ENCODE measurements at regions not wholly inside any gene's neighbourhood (a gene's known extent, or its start where the extent isn't known, plus 50 kb on each side); places are given as distances from the start of the nearest gene placed in this dataset.
A peak's percentile ranks its signal among the peaks of the same experiment; 100 is the strongest.

DNA sequence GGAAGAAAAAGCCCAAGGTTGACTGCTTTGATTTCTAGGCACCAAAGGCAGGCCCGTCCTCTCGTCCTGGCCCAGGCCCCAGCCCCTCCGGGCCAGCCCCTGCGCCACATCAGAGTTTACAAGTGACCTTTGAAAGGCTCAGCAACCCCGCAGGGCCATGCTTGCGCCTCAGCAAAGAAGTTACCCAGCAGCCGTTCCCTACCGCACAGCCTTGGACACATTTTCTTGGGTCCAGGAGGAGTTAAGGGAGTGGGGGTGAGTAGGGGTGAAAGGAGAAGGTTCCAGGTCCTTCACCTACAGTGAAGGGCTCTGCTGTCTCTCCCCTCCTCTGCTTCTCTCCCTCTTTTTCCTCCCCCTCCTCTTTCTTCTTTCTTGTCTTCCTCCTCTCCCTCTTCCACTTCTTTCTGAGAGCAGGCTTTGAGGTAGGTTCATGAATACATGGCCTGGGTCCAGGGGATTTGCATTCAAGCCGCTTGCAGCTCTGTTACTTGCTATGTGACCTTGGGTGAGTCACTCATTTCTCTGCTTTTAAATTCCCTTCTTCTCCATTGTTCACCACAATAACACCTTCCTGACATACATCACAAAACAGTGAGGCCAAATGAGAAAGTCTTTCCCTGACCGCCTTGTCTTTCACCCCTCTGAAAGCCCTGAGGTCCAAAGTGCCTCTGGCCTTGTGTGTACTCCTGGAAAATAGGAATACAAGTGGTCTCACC lies 223.3 kb upstream of the TPRG1 start (continued):
- TF ChIP-seq, protein P1, sequence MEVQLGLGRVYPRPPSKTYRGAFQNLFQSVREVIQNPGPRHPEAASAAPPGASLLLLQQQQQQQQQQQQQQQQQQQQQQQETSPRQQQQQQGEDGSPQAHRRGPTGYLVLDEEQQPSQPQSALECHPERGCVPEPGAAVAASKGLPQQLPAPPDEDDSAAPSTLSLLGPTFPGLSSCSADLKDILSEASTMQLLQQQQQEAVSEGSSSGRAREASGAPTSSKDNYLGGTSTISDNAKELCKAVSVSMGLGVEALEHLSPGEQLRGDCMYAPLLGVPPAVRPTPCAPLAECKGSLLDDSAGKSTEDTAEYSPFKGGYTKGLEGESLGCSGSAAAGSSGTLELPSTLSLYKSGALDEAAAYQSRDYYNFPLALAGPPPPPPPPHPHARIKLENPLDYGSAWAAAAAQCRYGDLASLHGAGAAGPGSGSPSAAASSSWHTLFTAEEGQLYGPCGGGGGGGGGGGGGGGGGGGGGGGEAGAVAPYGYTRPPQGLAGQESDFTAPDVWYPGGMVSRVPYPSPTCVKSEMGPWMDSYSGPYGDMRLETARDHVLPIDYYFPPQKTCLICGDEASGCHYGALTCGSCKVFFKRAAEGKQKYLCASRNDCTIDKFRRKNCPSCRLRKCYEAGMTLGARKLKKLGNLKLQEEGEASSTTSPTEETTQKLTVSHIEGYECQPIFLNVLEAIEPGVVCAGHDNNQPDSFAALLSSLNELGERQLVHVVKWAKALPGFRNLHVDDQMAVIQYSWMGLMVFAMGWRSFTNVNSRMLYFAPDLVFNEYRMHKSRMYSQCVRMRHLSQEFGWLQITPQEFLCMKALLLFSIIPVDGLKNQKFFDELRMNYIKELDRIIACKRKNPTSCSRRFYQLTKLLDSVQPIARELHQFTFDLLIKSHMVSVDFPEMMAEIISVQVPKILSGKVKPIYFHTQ (CRISPR knock-in tag; IDR thresholded peaks at IDR 0.05) = 0 out of 2 replicates have a peak, but pooled peaks have one; percentile 9
- no peak for TF ChIP-seq MXD4 (CRISPR knock-in tag; IDR thresholded peaks at IDR 0.05; ENCODE audit: borderline replicate concordance)
- TF ChIP-seq, protein P2, sequence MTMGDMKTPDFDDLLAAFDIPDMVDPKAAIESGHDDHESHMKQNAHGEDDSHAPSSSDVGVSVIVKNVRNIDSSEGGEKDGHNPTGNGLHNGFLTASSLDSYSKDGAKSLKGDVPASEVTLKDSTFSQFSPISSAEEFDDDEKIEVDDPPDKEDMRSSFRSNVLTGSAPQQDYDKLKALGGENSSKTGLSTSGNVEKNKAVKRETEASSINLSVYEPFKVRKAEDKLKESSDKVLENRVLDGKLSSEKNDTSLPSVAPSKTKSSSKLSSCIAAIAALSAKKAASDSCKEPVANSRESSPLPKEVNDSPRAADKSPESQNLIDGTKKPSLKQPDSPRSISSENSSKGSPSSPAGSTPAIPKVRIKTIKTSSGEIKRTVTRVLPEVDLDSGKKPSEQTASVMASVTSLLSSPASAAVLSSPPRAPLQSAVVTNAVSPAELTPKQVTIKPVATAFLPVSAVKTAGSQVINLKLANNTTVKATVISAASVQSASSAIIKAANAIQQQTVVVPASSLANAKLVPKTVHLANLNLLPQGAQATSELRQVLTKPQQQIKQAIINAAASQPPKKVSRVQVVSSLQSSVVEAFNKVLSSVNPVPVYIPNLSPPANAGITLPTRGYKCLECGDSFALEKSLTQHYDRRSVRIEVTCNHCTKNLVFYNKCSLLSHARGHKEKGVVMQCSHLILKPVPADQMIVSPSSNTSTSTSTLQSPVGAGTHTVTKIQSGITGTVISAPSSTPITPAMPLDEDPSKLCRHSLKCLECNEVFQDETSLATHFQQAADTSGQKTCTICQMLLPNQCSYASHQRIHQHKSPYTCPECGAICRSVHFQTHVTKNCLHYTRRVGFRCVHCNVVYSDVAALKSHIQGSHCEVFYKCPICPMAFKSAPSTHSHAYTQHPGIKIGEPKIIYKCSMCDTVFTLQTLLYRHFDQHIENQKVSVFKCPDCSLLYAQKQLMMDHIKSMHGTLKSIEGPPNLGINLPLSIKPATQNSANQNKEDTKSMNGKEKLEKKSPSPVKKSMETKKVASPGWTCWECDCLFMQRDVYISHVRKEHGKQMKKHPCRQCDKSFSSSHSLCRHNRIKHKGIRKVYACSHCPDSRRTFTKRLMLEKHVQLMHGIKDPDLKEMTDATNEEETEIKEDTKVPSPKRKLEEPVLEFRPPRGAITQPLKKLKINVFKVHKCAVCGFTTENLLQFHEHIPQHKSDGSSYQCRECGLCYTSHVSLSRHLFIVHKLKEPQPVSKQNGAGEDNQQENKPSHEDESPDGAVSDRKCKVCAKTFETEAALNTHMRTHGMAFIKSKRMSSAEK (CRISPR knock-in tag; IDR thresholded peaks at IDR 0.05; ENCODE audit: borderline replicate concordance) = no peak
- TF ChIP-seq ZNF423 (CRISPR knock-in tag; IDR thresholded peaks at IDR 0.05) = no peak
- TF ChIP-seq TCF7 (CRISPR knock-in tag; IDR thresholded peaks at IDR 0.05; ENCODE audit: low read depth) = no peak
- TF ChIP-seq, protein P3, sequence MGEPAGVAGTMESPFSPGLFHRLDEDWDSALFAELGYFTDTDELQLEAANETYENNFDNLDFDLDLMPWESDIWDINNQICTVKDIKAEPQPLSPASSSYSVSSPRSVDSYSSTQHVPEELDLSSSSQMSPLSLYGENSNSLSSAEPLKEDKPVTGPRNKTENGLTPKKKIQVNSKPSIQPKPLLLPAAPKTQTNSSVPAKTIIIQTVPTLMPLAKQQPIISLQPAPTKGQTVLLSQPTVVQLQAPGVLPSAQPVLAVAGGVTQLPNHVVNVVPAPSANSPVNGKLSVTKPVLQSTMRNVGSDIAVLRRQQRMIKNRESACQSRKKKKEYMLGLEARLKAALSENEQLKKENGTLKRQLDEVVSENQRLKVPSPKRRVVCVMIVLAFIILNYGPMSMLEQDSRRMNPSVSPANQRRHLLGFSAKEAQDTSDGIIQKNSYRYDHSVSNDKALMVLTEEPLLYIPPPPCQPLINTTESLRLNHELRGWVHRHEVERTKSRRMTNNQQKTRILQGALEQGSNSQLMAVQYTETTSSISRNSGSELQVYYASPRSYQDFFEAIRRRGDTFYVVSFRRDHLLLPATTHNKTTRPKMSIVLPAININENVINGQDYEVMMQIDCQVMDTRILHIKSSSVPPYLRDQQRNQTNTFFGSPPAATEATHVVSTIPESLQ (CRISPR knock-in tag; IDR thresholded peaks at IDR 0.05) = no peak
- TF ChIP-seq, protein P4, sequence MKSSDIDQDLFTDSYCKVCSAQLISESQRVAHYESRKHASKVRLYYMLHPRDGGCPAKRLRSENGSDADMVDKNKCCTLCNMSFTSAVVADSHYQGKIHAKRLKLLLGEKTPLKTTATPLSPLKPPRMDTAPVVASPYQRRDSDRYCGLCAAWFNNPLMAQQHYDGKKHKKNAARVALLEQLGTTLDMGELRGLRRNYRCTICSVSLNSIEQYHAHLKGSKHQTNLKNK (CRISPR knock-in tag; IDR thresholded peaks at IDR 0.05) = no peak
- no peak for TF ChIP-seq KAT7 (CRISPR knock-in tag; IDR thresholded peaks at IDR 0.05; ENCODE audit: borderline replicate concordance)
- TF ChIP-seq, protein P5, sequence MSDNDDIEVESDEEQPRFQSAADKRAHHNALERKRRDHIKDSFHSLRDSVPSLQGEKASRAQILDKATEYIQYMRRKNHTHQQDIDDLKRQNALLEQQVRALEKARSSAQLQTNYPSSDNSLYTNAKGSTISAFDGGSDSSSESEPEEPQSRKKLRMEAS (CRISPR knock-in tag; IDR thresholded peaks at IDR 0.05) = no peak
- TF ChIP-seq FOXK1 (CRISPR knock-in tag; IDR thresholded peaks at IDR 0.05) = no peak
- TF ChIP-seq ZNF138 (CRISPR knock-in tag; conservative IDR thresholded peaks at IDR 0.05) = no peak
- no peak for TF ChIP-seq JAZF1 (CRISPR knock-in tag; IDR thresholded peaks at IDR 0.05)
- 0 out of 2 replicates have a peak, but pooled peaks have one; percentile 40 for TF ChIP-seq SMAD3 (CRISPR knock-in tag; IDR thresholded peaks at IDR 0.05; ENCODE audit: borderline replicate concordance)
- TF ChIP-seq, protein P6, sequence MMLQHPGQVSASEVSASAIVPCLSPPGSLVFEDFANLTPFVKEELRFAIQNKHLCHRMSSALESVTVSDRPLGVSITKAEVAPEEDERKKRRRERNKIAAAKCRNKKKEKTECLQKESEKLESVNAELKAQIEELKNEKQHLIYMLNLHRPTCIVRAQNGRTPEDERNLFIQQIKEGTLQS (CRISPR knock-in tag; conservative IDR thresholded peaks at IDR 0.05) = no peak
- TF ChIP-seq GABPB1 (CRISPR knock-in tag; IDR thresholded peaks at IDR 0.05) = no peak
- 0 out of 2 replicates have a peak, but pooled peaks have one; percentile 10 for TF ChIP-seq ZNF121 (CRISPR knock-in tag; IDR thresholded peaks at IDR 0.05)

Data from WTC11 (cell line).